K562 (cell line): ENCODE measurements at regions not wholly inside any gene's neighbourhood (a gene's known extent, or its start where the extent isn't known, plus 50 kb on each side); places are given as distances from the start of the nearest gene placed in this dataset.

ENCODE experiments used
- E2F5 ChIP-seq: sonication (generic); formaldehyde crosslinking; IDR thresholded peaks from 2 replicates; pipeline ENCODE4 v1.8.0; 2022; ENCODE audit warnings: mild to moderate bottlenecking, missing genetic modification reagents
- ID3 ChIP-seq, 2 experiments: fragments of 250-450 bp in 1 of 2; fragments of 450-650 bp in 1 of 2; sonication (Bioruptor Pico) in 1 of 2; IDR thresholded peaks; 2 replicates each; pipeline versions ENCODE4 v1.6.1 to v1.8.0; 2016 to 2021; ENCODE audit warnings: mild to moderate bottlenecking in 2 of 2, moderate library complexity in 2 of 2, missing compliant biosample characterization in 1 of 2, missing genetic modification characterization in 1 of 2
- KHSRP ChIP-seq: fragments of 450-650 bp; IDR thresholded peaks from 2 replicates; pipeline ENCODE4 v1.6.1; 2017
- OTX1 ChIP-seq: fragments of 450-650 bp; formaldehyde crosslinking; IDR thresholded peaks from 2 replicates; pipeline ENCODE4 v1.4.0; 2022; ENCODE audit warnings: mild to moderate bottlenecking
- SIN3A ChIP-seq, 2 experiments: fragments of 150-350 bp in 1 of 2; IDR thresholded peaks; 2 replicates each; pipeline ENCODE4 v1.6.1; 2011 to 2016; ENCODE audit warnings: borderline replicate concordance in 2 of 2, low read depth in 2 of 2, low read length in 2 of 2, mild to moderate bottlenecking in 2 of 2, moderate library complexity in 2 of 2; ENCODE audit not compliant: control insufficient read depth in 1 of 2
- TAF7 ChIP-seq: fragments of 450-650 bp; IDR thresholded peaks from 2 replicates; pipeline ENCODE4 v1.6.1; 2016; ENCODE audit warnings: missing genetic modification characterization, missing compliant biosample characterization
- ZNF134 ChIP-seq: fragments of 250-450 bp; sonication (Bioruptor Pico); conservative IDR thresholded peaks from 2 replicates; pipeline ENCODE4 v1.4.0; 2020
- ZNF212 ChIP-seq: fragments of 450-650 bp; formaldehyde crosslinking; IDR thresholded peaks from 2 replicates; pipeline ENCODE4 v1.4.0; 2020; ENCODE audit warnings: mild to moderate bottlenecking
- ZNF507 ChIP-seq: conservative IDR thresholded peaks from 2 replicates; pipeline ENCODE4 v1.6.1; 2017; ENCODE audit warnings: missing genetic modification characterization, missing compliant biosample characterization
- ZNF696 ChIP-seq: fragments of 250-450 bp; sonication (Bioruptor Pico); conservative IDR thresholded peaks from 2 replicates; pipeline ENCODE4 v1.4.0; 2020; ENCODE audit warnings: mild to moderate bottlenecking, moderate library complexity
- TF ChIP-seq, protein P1 (sequence below): fragments of 450-650 bp; formaldehyde crosslinking; IDR thresholded peaks from 2 replicates; pipeline ENCODE4 v1.4.0; 2022; ENCODE audit warnings: missing genetic modification characterization
- TF ChIP-seq, protein P2 (sequence below): fragments of 450-650 bp; IDR thresholded peaks from 2 replicates; pipeline ENCODE4 v1.6.1; 2016; ENCODE audit warnings: mild to moderate bottlenecking, moderate library complexity

GRCh38 chr20:53738039-53738944 is 144.7 kb upstream of the ZNF217 start (continued):
- TF ChIP-seq E2F5 (no peak), ZNF212 (CRISPR knock-in tag) (no peak), ZNF696 (no peak), OTX1 (no peak), ZNF134 (CRISPR knock-in tag) (no peak), ID3 (CRISPR knock-in tag; IDR thresholded peaks at IDR 0.05) (no peak), ID3 (tag; IDR thresholded peaks at IDR 0.05) (0 out of 2 replicates have a peak, but pooled peaks have one; percentile 13), ZNF507 (tag) (no peak), KHSRP (no peak), TAF7 (tag) (no peak), SIN3A (IDR thresholded peaks at IDR 0.05; ENCODE audit: borderline replicate concordance in 2 of 2, control insufficient read depth in 1 of 2, low read depth in 2 of 2, low read length in 2 of 2) (no peak)
- TF ChIP-seq, protein P1, sequence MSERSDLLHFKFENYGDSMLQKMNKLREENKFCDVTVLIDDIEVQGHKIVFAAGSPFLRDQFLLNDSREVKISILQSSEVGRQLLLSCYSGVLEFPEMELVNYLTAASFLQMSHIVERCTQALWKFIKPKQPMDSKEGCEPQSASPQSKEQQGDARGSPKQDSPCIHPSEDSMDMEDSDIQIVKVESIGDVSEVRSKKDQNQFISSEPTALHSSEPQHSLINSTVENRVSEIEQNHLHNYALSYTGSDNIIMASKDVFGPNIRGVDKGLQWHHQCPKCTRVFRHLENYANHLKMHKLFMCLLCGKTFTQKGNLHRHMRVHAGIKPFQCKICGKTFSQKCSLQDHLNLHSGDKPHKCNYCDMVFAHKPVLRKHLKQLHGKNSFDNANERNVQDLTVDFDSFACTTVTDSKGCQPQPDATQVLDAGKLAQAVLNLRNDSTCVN = no peak
- TF ChIP-seq, protein P2, sequence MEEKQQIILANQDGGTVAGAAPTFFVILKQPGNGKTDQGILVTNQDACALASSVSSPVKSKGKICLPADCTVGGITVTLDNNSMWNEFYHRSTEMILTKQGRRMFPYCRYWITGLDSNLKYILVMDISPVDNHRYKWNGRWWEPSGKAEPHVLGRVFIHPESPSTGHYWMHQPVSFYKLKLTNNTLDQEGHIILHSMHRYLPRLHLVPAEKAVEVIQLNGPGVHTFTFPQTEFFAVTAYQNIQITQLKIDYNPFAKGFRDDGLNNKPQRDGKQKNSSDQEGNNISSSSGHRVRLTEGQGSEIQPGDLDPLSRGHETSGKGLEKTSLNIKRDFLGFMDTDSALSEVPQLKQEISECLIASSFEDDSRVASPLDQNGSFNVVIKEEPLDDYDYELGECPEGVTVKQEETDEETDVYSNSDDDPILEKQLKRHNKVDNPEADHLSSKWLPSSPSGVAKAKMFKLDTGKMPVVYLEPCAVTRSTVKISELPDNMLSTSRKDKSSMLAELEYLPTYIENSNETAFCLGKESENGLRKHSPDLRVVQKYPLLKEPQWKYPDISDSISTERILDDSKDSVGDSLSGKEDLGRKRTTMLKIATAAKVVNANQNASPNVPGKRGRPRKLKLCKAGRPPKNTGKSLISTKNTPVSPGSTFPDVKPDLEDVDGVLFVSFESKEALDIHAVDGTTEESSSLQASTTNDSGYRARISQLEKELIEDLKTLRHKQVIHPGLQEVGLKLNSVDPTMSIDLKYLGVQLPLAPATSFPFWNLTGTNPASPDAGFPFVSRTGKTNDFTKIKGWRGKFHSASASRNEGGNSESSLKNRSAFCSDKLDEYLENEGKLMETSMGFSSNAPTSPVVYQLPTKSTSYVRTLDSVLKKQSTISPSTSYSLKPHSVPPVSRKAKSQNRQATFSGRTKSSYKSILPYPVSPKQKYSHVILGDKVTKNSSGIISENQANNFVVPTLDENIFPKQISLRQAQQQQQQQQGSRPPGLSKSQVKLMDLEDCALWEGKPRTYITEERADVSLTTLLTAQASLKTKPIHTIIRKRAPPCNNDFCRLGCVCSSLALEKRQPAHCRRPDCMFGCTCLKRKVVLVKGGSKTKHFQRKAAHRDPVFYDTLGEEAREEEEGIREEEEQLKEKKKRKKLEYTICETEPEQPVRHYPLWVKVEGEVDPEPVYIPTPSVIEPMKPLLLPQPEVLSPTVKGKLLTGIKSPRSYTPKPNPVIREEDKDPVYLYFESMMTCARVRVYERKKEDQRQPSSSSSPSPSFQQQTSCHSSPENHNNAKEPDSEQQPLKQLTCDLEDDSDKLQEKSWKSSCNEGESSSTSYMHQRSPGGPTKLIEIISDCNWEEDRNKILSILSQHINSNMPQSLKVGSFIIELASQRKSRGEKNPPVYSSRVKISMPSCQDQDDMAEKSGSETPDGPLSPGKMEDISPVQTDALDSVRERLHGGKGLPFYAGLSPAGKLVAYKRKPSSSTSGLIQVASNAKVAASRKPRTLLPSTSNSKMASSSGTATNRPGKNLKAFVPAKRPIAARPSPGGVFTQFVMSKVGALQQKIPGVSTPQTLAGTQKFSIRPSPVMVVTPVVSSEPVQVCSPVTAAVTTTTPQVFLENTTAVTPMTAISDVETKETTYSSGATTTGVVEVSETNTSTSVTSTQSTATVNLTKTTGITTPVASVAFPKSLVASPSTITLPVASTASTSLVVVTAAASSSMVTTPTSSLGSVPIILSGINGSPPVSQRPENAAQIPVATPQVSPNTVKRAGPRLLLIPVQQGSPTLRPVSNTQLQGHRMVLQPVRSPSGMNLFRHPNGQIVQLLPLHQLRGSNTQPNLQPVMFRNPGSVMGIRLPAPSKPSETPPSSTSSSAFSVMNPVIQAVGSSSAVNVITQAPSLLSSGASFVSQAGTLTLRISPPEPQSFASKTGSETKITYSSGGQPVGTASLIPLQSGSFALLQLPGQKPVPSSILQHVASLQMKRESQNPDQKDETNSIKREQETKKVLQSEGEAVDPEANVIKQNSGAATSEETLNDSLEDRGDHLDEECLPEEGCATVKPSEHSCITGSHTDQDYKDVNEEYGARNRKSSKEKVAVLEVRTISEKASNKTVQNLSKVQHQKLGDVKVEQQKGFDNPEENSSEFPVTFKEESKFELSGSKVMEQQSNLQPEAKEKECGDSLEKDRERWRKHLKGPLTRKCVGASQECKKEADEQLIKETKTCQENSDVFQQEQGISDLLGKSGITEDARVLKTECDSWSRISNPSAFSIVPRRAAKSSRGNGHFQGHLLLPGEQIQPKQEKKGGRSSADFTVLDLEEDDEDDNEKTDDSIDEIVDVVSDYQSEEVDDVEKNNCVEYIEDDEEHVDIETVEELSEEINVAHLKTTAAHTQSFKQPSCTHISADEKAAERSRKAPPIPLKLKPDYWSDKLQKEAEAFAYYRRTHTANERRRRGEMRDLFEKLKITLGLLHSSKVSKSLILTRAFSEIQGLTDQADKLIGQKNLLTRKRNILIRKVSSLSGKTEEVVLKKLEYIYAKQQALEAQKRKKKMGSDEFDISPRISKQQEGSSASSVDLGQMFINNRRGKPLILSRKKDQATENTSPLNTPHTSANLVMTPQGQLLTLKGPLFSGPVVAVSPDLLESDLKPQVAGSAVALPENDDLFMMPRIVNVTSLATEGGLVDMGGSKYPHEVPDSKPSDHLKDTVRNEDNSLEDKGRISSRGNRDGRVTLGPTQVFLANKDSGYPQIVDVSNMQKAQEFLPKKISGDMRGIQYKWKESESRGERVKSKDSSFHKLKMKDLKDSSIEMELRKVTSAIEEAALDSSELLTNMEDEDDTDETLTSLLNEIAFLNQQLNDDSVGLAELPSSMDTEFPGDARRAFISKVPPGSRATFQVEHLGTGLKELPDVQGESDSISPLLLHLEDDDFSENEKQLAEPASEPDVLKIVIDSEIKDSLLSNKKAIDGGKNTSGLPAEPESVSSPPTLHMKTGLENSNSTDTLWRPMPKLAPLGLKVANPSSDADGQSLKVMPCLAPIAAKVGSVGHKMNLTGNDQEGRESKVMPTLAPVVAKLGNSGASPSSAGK = peak; percentile 79
